Progenitor cell of endocrine pancreas (in vitro differentiated cells): ENCODE measurements at regions not wholly inside any gene's neighbourhood (a gene's known extent, or its start where the extent isn't known, plus 50 kb on each side); places are given as distances from the start of the nearest gene placed in this dataset.

Source experiments
- DNase-seq: peaks from one replicate; pipeline ENCODE4 v3.0.0; 2021; ENCODE audit warnings: low spot score; ENCODE audit not compliant: unreplicated experiment
- H3K27ac Mint-ChIP-seq: 2 replicates; pipeline ENCODE4 v1.8.0; 2021; ENCODE audit warnings: mild to moderate bottlenecking, moderate library complexity, mixed read lengths
- H3K27me3 Mint-ChIP-seq: 2 replicates; pipeline ENCODE4 v1.8.0; 2021; ENCODE audit warnings: mixed read lengths
- H3K36me3 Mint-ChIP-seq: 2 replicates; pipeline ENCODE4 v1.8.0; 2022; ENCODE audit warnings: mixed read lengths; ENCODE audit not compliant: insufficient read depth
- H3K4me1 Mint-ChIP-seq: 2 replicates; pipeline ENCODE4 v1.8.0; 2021; ENCODE audit warnings: low read depth, mixed read lengths
- H3K4me3 Mint-ChIP-seq: 2 replicates; pipeline ENCODE4 v1.8.0; 2021; ENCODE audit warnings: low read depth, mild to moderate bottlenecking, moderate library complexity, mixed read lengths
- H3K9me3 Mint-ChIP-seq: 2 replicates; pipeline ENCODE4 v1.8.0; 2021; ENCODE audit warnings: low read depth, mixed read lengths
- TF ChIP-seq, protein P1 (sequence below): fragments of 200-600 bp; sonication (generic); IDR thresholded peaks from one replicate; pipeline ENCODE4 v1.5.0; 2021; ENCODE audit warnings: antibody characterized with exemption, mild to moderate bottlenecking; ENCODE audit not compliant: unreplicated experiment

GRCh38 chr12:90064852-90065801 lies 356.5 kb upstream of the ATP2B1 start:
- no peak overlapping the region for H3K27ac Mint-ChIP-seq
- no peak for DNase-seq

DNA sequence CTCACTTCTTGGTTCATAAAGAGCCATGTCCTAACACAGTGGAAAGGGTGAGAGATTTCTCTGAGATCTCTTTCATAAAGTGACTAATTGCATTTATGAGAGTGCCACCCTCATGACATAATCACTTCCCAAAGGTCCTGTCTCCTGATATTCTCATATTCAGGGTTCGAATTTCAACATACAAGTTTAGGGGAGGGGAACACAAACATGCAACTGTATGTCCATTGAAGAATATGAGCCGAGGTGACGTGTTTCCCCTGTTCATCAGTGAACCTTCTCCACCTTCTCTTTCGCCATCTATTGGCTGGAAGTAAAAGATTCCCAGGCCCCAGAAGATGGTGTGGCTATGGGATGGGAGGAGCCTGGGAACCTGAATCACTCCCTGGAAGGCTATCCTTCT lies 354.2 kb upstream of the ATP2B1 start:
- Mint-ChIP-seq H3K27me3 (no peaks in the 10 kb centered on the region), H3K4me1 (peaks cover 12% of the 10 kb centered on the region), H3K27ac (no peak overlapping the region), H3K36me3 (no peaks in the 10 kb centered on the region), H3K9me3 (peaks cover 5% of the 10 kb centered on the region), H3K4me3 (no peak overlapping the region)
- DNase-seq: no peak
- TF ChIP-seq, protein P1, sequence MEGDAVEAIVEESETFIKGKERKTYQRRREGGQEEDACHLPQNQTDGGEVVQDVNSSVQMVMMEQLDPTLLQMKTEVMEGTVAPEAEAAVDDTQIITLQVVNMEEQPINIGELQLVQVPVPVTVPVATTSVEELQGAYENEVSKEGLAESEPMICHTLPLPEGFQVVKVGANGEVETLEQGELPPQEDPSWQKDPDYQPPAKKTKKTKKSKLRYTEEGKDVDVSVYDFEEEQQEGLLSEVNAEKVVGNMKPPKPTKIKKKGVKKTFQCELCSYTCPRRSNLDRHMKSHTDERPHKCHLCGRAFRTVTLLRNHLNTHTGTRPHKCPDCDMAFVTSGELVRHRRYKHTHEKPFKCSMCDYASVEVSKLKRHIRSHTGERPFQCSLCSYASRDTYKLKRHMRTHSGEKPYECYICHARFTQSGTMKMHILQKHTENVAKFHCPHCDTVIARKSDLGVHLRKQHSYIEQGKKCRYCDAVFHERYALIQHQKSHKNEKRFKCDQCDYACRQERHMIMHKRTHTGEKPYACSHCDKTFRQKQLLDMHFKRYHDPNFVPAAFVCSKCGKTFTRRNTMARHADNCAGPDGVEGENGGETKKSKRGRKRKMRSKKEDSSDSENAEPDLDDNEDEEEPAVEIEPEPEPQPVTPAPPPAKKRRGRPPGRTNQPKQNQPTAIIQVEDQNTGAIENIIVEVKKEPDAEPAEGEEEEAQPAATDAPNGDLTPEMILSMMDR: no peak

More at GRCh38 chr12:90064852-90065801, 356.5 kb upstream of the ATP2B1 start:
- TF ChIP-seq, protein P1: no peak
- no peak overlapping the region for H3K4me3 Mint-ChIP-seq
- no peaks in the 10 kb centered on the region for H3K27me3 Mint-ChIP-seq
- peaks cover 12% of the 10 kb centered on the region for H3K4me1 Mint-ChIP-seq
- peaks cover 5% of the 10 kb centered on the region for H3K9me3 Mint-ChIP-seq
- no peaks in the 10 kb centered on the region for H3K36me3 Mint-ChIP-seq

DNA sequence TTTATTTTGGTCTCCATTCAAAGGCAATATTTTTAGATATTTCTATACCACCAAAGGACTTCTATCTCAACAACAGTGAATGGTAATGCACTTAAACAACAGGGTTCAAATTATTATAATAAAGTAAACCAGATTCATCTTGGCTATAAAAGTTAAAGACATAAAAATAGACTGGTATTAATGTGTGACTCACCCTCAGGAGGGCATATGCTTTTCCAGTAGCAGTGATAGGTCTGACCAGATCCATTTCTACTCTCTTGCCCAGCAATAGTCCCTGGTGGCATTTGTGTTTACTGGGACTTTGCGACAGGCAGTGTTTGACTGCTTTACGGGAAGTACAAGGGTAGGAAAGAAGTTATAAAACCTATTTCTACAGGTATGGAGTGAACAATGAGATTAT lies 353.2 kb upstream of the ATP2B1 start:
- no peak for DNase-seq
- no peaks in the 10 kb centered on the region for H3K9me3 Mint-ChIP-seq
- no peak overlapping the region for H3K4me3 Mint-ChIP-seq
- TF ChIP-seq, protein P1: no peak
- no peak overlapping the region for H3K27ac Mint-ChIP-seq
- H3K4me1 Mint-ChIP-seq: peaks cover 7% of the 10 kb centered on the region
- no peaks in the 10 kb centered on the region for H3K27me3 Mint-ChIP-seq
- no peaks in the 10 kb centered on the region for H3K36me3 Mint-ChIP-seq

DNA sequence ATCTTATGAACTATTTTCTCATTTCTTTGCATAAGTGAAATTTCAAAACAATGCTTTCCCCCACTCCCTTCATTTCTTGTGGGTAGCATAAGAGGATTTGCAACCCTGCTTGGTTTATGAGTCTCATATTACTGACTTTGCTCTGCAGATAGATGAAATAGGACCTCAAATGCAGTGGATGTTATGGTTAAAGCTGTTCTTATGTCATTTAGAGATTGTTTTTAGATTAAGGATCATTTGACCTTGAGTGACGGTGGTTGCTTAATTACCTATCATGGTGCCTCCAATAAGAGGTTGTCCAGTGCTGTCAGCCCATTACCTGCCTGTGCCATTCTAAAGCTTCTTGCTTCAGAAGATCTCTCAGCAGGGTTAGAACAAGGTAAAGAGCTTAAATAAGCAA lies 351.4 kb upstream of the ATP2B1 start:
- Mint-ChIP-seq H3K9me3 (no peaks in the 10 kb centered on the region), H3K27ac (no peak overlapping the region), H3K4me3 (no peak overlapping the region), H3K36me3 (no peaks in the 10 kb centered on the region), H3K4me1 (peaks cover 1% of the 10 kb centered on the region), H3K27me3 (no peaks in the 10 kb centered on the region)
- TF ChIP-seq, protein P1: no peak
- no peak for DNase-seq

DNA sequence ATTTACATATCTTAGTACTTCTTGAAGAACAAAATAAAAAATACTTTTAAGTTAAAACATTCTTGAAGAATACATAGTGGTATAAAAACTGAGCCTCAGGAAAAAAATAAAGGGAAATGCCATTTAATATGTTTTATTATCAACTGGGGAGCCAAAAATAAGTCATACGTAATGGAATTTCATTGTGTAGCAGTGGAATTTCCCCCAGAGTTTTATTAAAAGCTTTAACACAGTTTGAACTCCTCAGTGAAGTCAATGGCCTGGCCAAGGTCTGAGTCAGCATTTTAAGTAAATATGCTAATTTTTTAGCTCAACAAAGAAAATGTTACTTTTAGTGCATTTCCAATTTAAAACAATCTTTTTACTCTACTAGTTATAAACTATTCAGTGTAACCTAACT lies 350.1 kb upstream of the ATP2B1 start:
- Mint-ChIP-seq H3K4me3 (no peak overlapping the region), H3K36me3 (no peaks in the 10 kb centered on the region), H3K9me3 (no peaks in the 10 kb centered on the region), H3K27ac (no peak overlapping the region), H3K27me3 (no peaks in the 10 kb centered on the region), H3K4me1 (no peaks in the 10 kb centered on the region)
- TF ChIP-seq, protein P1: no peak
- no peak for DNase-seq
